Tibial nerve (tissue), 4 donors: ENCODE measurements at regions not wholly inside any gene's neighbourhood (a gene's known extent, or its start where the extent isn't known, plus 50 kb on each side); places are given as distances from the start of the nearest gene placed in this dataset.

Source experiments
- CTCF ChIP-seq, 5 experiments: fragments of 200-600 bp in 3 of 5; fragments of 450-650 bp in 2 of 5; sonication (generic) in 3 of 5; IDR thresholded peaks; one replicate each; pipeline ENCODE4 v1.5.1; 2016 to 2019; ENCODE audit warnings: antibody characterized with exemption in 5 of 5, mild to moderate bottlenecking in 3 of 5, moderate library complexity in 2 of 5
- EP300 ChIP-seq, 2 donors: sonication (generic); formaldehyde crosslinking; IDR thresholded peaks; one replicate each; pipeline ENCODE4 v1.6.1; 2017; ENCODE audit warnings: antibody characterized with exemption in 2 of 2, mild to moderate bottlenecking in 1 of 2
- POLR2A ChIP-seq, 2 donors: fragments of 450-650 bp; IDR thresholded peaks; one replicate each; pipeline ENCODE4 v1.6.1; 2017; ENCODE audit warnings: antibody characterized with exemption in 2 of 2, mild to moderate bottlenecking in 2 of 2, moderate library complexity in 2 of 2

DNA sequence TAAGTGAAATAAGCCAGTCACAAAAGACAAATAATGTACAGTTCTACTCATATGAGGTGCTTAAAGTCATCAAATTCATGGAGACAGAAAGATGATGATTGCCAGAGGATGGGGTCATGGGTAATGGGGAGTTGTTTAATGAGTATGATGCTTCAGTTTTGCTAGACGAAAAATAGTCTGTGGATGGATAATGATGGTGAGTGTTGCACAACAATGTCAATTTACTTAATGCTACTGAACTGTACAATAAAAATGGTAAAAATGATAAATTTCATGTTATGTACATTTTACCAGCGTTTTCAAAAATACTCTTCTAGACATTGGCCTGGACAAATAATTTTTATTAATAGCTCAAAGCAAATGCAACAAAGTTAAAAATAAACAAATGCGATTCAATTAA is 118.5 kb upstream of the KYNU start:
- TF ChIP-seq POLR2A (IDR thresholded peaks at IDR 0.05): no peak
- TF ChIP-seq CTCF (IDR thresholded peaks at IDR 0.05): no peak
- TF ChIP-seq EP300 (IDR thresholded peaks at IDR 0.05): no peak
